ENCODE measurements at regions not wholly inside any gene's neighbourhood (a gene's known extent, or its start where the extent isn't known, plus 50 kb on each side); places are given as distances from the start of the nearest gene placed in this dataset.

DNA sequence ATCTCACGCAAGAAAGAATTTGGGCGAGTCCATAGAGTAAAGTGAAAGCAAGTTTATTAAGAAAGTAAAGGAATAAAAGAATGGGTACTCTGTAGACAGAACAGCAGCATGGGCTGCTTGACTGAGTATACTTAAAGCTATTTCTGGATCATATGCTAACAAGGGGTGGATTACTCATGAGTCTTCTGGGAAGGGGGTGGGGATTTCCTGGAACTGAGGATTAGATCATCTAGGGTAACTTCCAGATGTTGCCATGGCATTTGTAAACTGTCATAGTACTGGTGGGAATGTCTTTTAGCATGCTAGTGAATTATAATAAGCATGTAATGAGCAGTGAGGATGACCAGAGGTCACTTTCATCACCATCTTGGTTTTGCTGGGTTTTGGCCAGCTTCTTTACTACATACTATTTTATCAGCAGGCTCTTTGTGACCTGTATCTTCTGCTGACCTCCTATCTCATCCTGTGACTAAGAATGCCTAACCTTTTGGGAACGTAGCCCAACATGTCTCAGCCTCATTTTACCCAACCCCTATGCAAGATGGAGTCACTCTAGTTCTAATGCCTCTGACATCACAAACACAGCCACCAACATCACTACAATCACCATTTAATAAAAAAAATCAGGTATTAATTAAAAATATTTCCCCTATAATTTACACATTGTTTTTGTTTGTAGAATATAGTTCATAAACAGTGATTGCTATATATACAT is 890.7 kb upstream of the EPHA6 start:
- no peak overlapping the region for H3K4me3 ChIP-seq (ENCODE audit: low read depth, low read length)
- TF ChIP-seq, protein P1, sequence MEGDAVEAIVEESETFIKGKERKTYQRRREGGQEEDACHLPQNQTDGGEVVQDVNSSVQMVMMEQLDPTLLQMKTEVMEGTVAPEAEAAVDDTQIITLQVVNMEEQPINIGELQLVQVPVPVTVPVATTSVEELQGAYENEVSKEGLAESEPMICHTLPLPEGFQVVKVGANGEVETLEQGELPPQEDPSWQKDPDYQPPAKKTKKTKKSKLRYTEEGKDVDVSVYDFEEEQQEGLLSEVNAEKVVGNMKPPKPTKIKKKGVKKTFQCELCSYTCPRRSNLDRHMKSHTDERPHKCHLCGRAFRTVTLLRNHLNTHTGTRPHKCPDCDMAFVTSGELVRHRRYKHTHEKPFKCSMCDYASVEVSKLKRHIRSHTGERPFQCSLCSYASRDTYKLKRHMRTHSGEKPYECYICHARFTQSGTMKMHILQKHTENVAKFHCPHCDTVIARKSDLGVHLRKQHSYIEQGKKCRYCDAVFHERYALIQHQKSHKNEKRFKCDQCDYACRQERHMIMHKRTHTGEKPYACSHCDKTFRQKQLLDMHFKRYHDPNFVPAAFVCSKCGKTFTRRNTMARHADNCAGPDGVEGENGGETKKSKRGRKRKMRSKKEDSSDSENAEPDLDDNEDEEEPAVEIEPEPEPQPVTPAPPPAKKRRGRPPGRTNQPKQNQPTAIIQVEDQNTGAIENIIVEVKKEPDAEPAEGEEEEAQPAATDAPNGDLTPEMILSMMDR (IDR thresholded peaks at IDR 0.05; ENCODE audit: low read depth, low read length, missing control alignments), result no peak
- DNase-seq (ENCODE audit: low read depth), result no peak

- DNase-seq (ENCODE audit: low read depth), result no peak
- TF ChIP-seq, protein P1 (IDR thresholded peaks at IDR 0.05; ENCODE audit: low read depth, low read length, missing control alignments), result no peak
- H3K4me3 ChIP-seq (ENCODE audit: low read depth, low read length), result no peak overlapping the region
Measured at GRCh38 chr3:95926904-95927501, 887.4 kb upstream of the EPHA6 start.

GRCh38 chr3:95934181-95934580 is 880.2 kb upstream of the EPHA6 start:
- DNase-seq (ENCODE audit: low read depth), result no peak
- no peak overlapping the region for H3K4me3 ChIP-seq (ENCODE audit: low read depth, low read length)
- TF ChIP-seq, protein P1 (IDR thresholded peaks at IDR 0.05; ENCODE audit: low read depth, low read length, missing control alignments), result no peak

GRCh38 chr3:95939235-95939809 is 875.1 kb upstream of the EPHA6 start:
- H3K4me3 ChIP-seq (ENCODE audit: low read depth, low read length), result no peak overlapping the region
- TF ChIP-seq, protein P1 (IDR thresholded peaks at IDR 0.05; ENCODE audit: low read depth, low read length, missing control alignments), result no peak

DNA sequence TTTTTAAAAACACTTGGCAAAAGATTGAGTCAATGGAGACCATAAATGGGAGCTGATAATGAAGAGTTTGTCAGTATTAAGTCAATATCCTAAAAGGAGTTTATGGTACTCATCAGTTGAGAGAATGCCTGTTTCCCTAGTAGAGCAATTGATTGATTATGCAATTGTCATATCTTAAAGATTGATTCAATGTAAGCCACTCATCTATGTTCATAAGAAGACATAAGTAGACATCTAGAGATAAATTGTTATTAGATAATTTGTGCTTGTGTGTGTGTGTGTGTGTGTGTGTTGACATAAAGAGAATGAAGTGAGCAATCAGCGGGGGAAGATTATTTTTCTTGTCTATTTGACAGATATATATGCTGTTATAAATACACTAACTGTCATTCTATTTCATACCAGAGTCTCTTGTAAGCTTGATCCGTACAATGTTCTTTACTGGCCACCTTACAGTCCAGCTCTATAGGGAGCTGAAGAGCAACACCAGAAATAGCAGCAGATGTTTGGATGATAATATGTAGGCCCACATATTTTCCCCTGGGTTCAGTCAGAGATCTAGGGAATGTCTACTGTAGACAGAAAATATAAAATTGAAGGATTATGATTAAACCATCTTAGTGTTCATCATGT is 848.6 kb upstream of the EPHA6 start:
- H3K4me3 ChIP-seq (ENCODE audit: low read depth, low read length), result no peak overlapping the region
- no peak for DNase-seq (ENCODE audit: low read depth)
- TF ChIP-seq, protein P1 (IDR thresholded peaks at IDR 0.05; ENCODE audit: low read depth, low read length, missing control alignments), result no peak

More at GRCh38 chr3:95939235-95939809, 875.1 kb upstream of the EPHA6 start:
- DNase-seq (ENCODE audit: low read depth), result no peak

DNA sequence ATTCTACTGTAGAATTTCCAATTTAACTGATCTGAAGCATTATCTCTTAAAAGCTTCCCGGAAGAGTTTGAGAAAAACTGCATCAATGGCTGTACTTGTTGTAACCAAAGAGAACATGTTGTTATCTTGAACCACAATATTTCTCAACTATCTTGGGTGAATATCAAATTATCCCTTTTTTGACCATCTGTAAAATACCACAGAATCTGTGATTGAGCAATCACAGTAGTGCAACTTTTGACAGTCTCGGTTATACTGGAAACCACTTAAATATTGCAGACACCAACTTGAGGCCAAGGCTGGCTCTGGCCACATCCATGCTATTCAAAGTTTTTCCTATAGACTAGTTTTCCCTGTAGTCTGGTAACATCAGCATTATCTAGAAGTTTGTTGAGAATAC is 842.8 kb upstream of the EPHA6 start:
- no peak for DNase-seq (ENCODE audit: low read depth)
- no peak overlapping the region for H3K4me3 ChIP-seq (ENCODE audit: low read depth, low read length)
- TF ChIP-seq, protein P1 (IDR thresholded peaks at IDR 0.05; ENCODE audit: low read depth, low read length, missing control alignments), result no peak
